H1 (cell line): ENCODE measurements at regions not wholly inside any gene's neighbourhood (a gene's known extent, or its start where the extent isn't known, plus 50 kb on each side); places are given as distances from the start of the nearest gene placed in this dataset.

Experiments
- CTCF ChIA-PET: fragments of 300-600 bp; sonication (Branson Sonifier 250); formaldehyde crosslinking; loops from one replicate; lab custom pipeline; 2021; ENCODE audit not compliant: partially characterized antibody; lab: Charles Lee
- POLR2A ChIA-PET: fragments of 300-600 bp; sonication (Branson Sonifier 250); formaldehyde crosslinking; loops from one replicate; lab custom pipeline; 2021; ENCODE audit warnings: inconsistent platforms; ENCODE audit not compliant: partially characterized antibody; lab: Charles Lee
- DNase-seq, 2 experiments: peaks; one replicate each; pipeline versions ENCODE4 v3.0.0 to v3.0.0-alpha.2; 2010 to 2022; ENCODE audit warnings: low spot score in 2 of 2, low read depth in 1 of 2, mixed read lengths in 1 of 2
- FAIRE-seq: peaks from 2 replicates; lab custom pipeline; 2011; peaks lifted over from hg19 to GRCh38; lab: Jason Lieb, UNC
- H2AFZ ChIP-seq: 2 replicates; pipeline ENCODE4 v1.8.1; 2012; ENCODE audit warnings: low read length, inconsistent platforms
- H2AK5ac ChIP-seq: 2 replicates; pipeline ENCODE4 v1.6.1; 2013; ENCODE audit warnings: low read depth, low read length
- H2BK120ac ChIP-seq: replicated peaks from 2 replicates; pipeline ENCODE3; 2013; ENCODE audit warnings: low read depth, low read length, inconsistent platforms
- H2BK12ac ChIP-seq: 2 replicates; pipeline ENCODE4 v1.6.1; 2013; ENCODE audit warnings: low read depth, low read length
- H2BK15ac ChIP-seq: 2 replicates; pipeline ENCODE4 v1.6.1; 2013; ENCODE audit warnings: low read length
- H2BK20ac ChIP-seq: 2 replicates; pipeline ENCODE4 v1.6.1; 2013; ENCODE audit warnings: low read length
- H2BK5ac ChIP-seq: 2 replicates; pipeline ENCODE4 v1.6.1; 2013; ENCODE audit warnings: low read depth, low read length
- H3K14ac ChIP-seq: 2 replicates; pipeline ENCODE4 v1.6.1; 2013; ENCODE audit warnings: inconsistent platforms; ENCODE audit not compliant: insufficient read length
- H3K18ac ChIP-seq: 2 replicates; pipeline ENCODE4 v1.6.1; 2013; ENCODE audit warnings: low read length; ENCODE audit errors: extremely low read depth
- H3K23ac ChIP-seq: 2 replicates; pipeline ENCODE4 v1.6.1; 2013; ENCODE audit warnings: inconsistent platforms; ENCODE audit not compliant: insufficient read length
- H3K23me2 ChIP-seq: 2 replicates; pipeline ENCODE4 v1.6.1; 2013; ENCODE audit warnings: low read depth, low read length
- H3K27ac ChIP-seq: 2 replicates; pipeline ENCODE4 v1.6.1; 2011; ENCODE audit warnings: low read depth, low read length, inconsistent platforms
- H3K27me3 ChIP-seq, 4 experiments: replicated peaks in 1 of 4; 1 replicate in 1 of 4; 2 replicates in 3 of 4; pipeline versions ENCODE4 v1.6.1 to v1.8.1; 2011 to 2013; ENCODE audit warnings: low read length in 3 of 4, mild to moderate bottlenecking in 3 of 4, inconsistent platforms in 2 of 4, mixed read lengths in 2 of 4, moderate library complexity in 1 of 4; ENCODE audit not compliant: control insufficient read depth in 3 of 4, insufficient read depth in 3 of 4; ENCODE audit errors: extremely low read depth in 1 of 4
- H3K36me3 ChIP-seq, 4 experiments: 2 replicates each; pipeline versions ENCODE4 v1.6.1 to v1.8.1; 2011 to 2013; ENCODE audit warnings: mild to moderate bottlenecking in 4 of 4, low read length in 3 of 4, moderate library complexity in 2 of 4, control low read depth in 1 of 4, inconsistent platforms in 1 of 4; ENCODE audit not compliant: insufficient read depth in 4 of 4, control insufficient read depth in 2 of 4
- H3K4ac ChIP-seq: replicated peaks from 2 replicates; pipeline ENCODE3; 2013; ENCODE audit warnings: low read length, low read depth, mixed read lengths, inconsistent platforms; ENCODE audit not compliant: insufficient read length
- H3K4me1 ChIP-seq, 4 experiments: replicated peaks in 1 of 4; 1 replicate in 1 of 4; 2 replicates in 3 of 4; pipeline versions ENCODE4 v1.6.1 to v1.8.1; 2011 to 2013; ENCODE audit warnings: low read length in 3 of 4, inconsistent platforms in 2 of 4, mixed read lengths in 1 of 4; ENCODE audit not compliant: insufficient read depth in 4 of 4, control insufficient read depth in 3 of 4
- H3K4me2 ChIP-seq, 2 experiments: 2 replicates each; pipeline versions ENCODE4 v1.6.1 to v1.8.1; 2011 to 2013; ENCODE audit warnings: low read depth in 2 of 2, low read length in 2 of 2, control low read depth in 1 of 2, inconsistent platforms in 1 of 2, mild to moderate bottlenecking in 1 of 2; ENCODE audit not compliant: insufficient read depth in 1 of 2
- H3K4me3 ChIP-seq, 4 experiments: fragments of 200-600, 300-600 bp in 1 of 4; sonication (generic), shearing (Covaris generic), sonication (Bioruptor Twin) in 1 of 4; 2 replicates each; pipeline versions ENCODE4 v1.5.1 to v1.8.1; 2011 to 2016; ENCODE audit warnings: low read length in 4 of 4, low read depth in 3 of 4, control low read depth in 2 of 4, inconsistent platforms in 2 of 4, mild to moderate bottlenecking in 2 of 4, mixed read lengths in 1 of 4, moderate library complexity in 1 of 4; ENCODE audit not compliant: insufficient read depth in 2 of 4; ENCODE audit errors: extremely low read depth in 1 of 4
- H3K56ac ChIP-seq: replicated peaks from 2 replicates; pipeline ENCODE3; 2013; ENCODE audit warnings: low read depth, mild to moderate bottlenecking, mixed read lengths, low read length, inconsistent platforms; ENCODE audit not compliant: insufficient read length
- H3K79me1 ChIP-seq: 2 replicates; pipeline ENCODE4 v1.6.1; 2013; ENCODE audit warnings: low read depth, low read length, control low read depth
- H3K79me2 ChIP-seq, 2 experiments: 2 replicates each; pipeline versions ENCODE4 v1.6.1 to v1.8.1; 2012 to 2013; ENCODE audit warnings: low read length in 2 of 2, mild to moderate bottlenecking in 2 of 2, inconsistent platforms in 1 of 2; ENCODE audit not compliant: insufficient read depth in 2 of 2, control insufficient read depth in 1 of 2
- H3K9ac ChIP-seq, 4 experiments: replicated peaks in 1 of 4; 1 replicate in 1 of 4; 2 replicates in 3 of 4; pipeline versions ENCODE4 v1.6.1 to v1.8.1; 2011 to 2013; ENCODE audit warnings: low read depth in 3 of 4, low read length in 3 of 4, control low read depth in 2 of 4, mild to moderate bottlenecking in 2 of 4, moderate library complexity in 2 of 4, inconsistent platforms in 1 of 4; ENCODE audit errors: extremely low read depth in 1 of 4
- H3K9me3 ChIP-seq, 2 experiments: 2 replicates each; pipeline versions ENCODE4 v1.6.1 to v1.8.1; 2012 to 2013; ENCODE audit warnings: mild to moderate bottlenecking in 2 of 2, moderate library complexity in 2 of 2, control low read depth in 1 of 2, inconsistent platforms in 1 of 2, low read depth in 1 of 2, low read length in 1 of 2, mixed read lengths in 1 of 2; ENCODE audit not compliant: insufficient read depth in 2 of 2
- H4K20me1 ChIP-seq, 2 experiments: replicated peaks in 1 of 2; 2 replicates each; pipeline versions ENCODE3 to v1.8.1; 2011 to 2013; ENCODE audit warnings: inconsistent platforms in 2 of 2, low read length in 2 of 2, mild to moderate bottlenecking in 1 of 2; ENCODE audit not compliant: insufficient read depth in 2 of 2, control insufficient read depth in 1 of 2
- H4K5ac ChIP-seq: 2 replicates; pipeline ENCODE4 v1.6.1; 2013; ENCODE audit warnings: low read length, low read depth, mixed read lengths, inconsistent platforms; ENCODE audit not compliant: insufficient read length
- H4K8ac ChIP-seq: 2 replicates; pipeline ENCODE4 v1.8.0; 2013; ENCODE audit warnings: mild to moderate bottlenecking, moderate library complexity, low read length, inconsistent platforms; ENCODE audit not compliant: insufficient read depth; ENCODE audit errors: extremely low read depth
- H4K91ac ChIP-seq: replicated peaks from 2 replicates; pipeline ENCODE3; 2013; ENCODE audit warnings: low read length, mixed read lengths, inconsistent platforms; ENCODE audit not compliant: insufficient read length
- ATF2 ChIP-seq: IDR thresholded peaks from 2 replicates; pipeline ENCODE4 v1.6.1; 2012; ENCODE audit warnings: low read length, inconsistent platforms
- ATF3 ChIP-seq: IDR thresholded peaks from 2 replicates; pipeline ENCODE4 v1.6.1; 2011; ENCODE audit warnings: low read depth, mild to moderate bottlenecking, low read length; ENCODE audit not compliant: insufficient read depth
- BRCA1 ChIP-seq: IDR thresholded peaks from 2 replicates; pipeline ENCODE4 v1.6.1; 2012; ENCODE audit warnings: low read depth, low read length, improper control_type of control experiment
- CHD2 ChIP-seq: IDR thresholded peaks from 2 replicates; pipeline ENCODE4 v1.6.1; 2012; ENCODE audit warnings: low read length, improper control_type of control experiment
- E2F6 ChIP-seq: IDR thresholded peaks from 2 replicates; pipeline ENCODE4 v1.6.1; 2012; ENCODE audit warnings: inconsistent platforms
- EGR1 ChIP-seq: IDR thresholded peaks from 2 replicates; pipeline ENCODE4 v1.6.1; 2011; ENCODE audit warnings: low read depth, low read length, borderline replicate concordance
- FOSL1 ChIP-seq: IDR thresholded peaks from 2 replicates; pipeline ENCODE4 v1.6.1; 2011; ENCODE audit warnings: mild to moderate bottlenecking, low read depth, low read length, moderate library complexity; ENCODE audit not compliant: insufficient read depth
- KDM4A ChIP-seq: IDR thresholded peaks from one replicate; pipeline ENCODE4 v1.7.1; 2012; ENCODE audit warnings: low read depth, mild to moderate bottlenecking, moderate library complexity, low read length, inconsistent platforms; ENCODE audit not compliant: severe bottlenecking
- POU5F1 ChIP-seq: IDR thresholded peaks from 2 replicates; pipeline ENCODE4 v1.6.1; 2011; ENCODE audit warnings: low read depth, mild to moderate bottlenecking, low read length, moderate library complexity
- RAD21 ChIP-seq, 2 experiments: IDR thresholded peaks in 1 of 2; conservative IDR thresholded peaks in 1 of 2; 2 replicates each; pipeline ENCODE4 v1.6.1; 2011; ENCODE audit warnings: low read depth in 2 of 2, low read length in 2 of 2, improper control_type of control experiment in 1 of 2, inconsistent platforms in 1 of 2, mild to moderate bottlenecking in 1 of 2, moderate library complexity in 1 of 2
- TAF1 ChIP-seq: IDR thresholded peaks from 2 replicates; pipeline ENCODE4 v1.6.1; 2011; ENCODE audit warnings: mild to moderate bottlenecking, low read depth, low read length
- TCF12 ChIP-seq: IDR thresholded peaks from 2 replicates; pipeline ENCODE4 v1.6.1; 2011; ENCODE audit warnings: low read depth, mild to moderate bottlenecking, low read length
- ZNF274 ChIP-seq: IDR thresholded peaks from 2 replicates; pipeline ENCODE4 v1.7.0; 2012; ENCODE audit warnings: low read length, borderline replicate concordance; ENCODE audit errors: extremely low read depth

GRCh38 chr7:91653286-91653685 is 227.2 kb downstream of the MTERF1 start:
- no peak overlapping the region for H3K27ac ChIP-seq
- H3K14ac ChIP-seq: no peak overlapping the region
- ChIA-PET CTCF (interaction anchor here (0.6 to 1.4 kb wide), 4 partner anchors 9 to 1198 kb away, joined by 3 read pairs; no protein-coding TSS in a partner anchor), POLR2A (no interaction called here)
- H3K27me3 ChIP-seq: no peaks in the 10 kb centered on the region
- no peaks in the 10 kb centered on the region for H3K79me2 ChIP-seq
- no peaks in the 10 kb centered on the region for H3K9me3 ChIP-seq
- H3K18ac ChIP-seq: no peak overlapping the region
- H3K4me1 ChIP-seq: no peaks in the 10 kb centered on the region
- H3K56ac ChIP-seq: no peak overlapping the region
- no peaks in the 10 kb centered on the region for H4K20me1 ChIP-seq
- FAIRE-seq (no peak), DNase-seq (no peak)
- no peak overlapping the region for H2BK120ac ChIP-seq
- no peak overlapping the region for H4K8ac ChIP-seq
- H2AK5ac ChIP-seq: no peak overlapping the region
- H2BK5ac ChIP-seq: no peak overlapping the region
- H4K91ac ChIP-seq: no peak overlapping the region
- H3K4ac ChIP-seq: no peak overlapping the region
- H3K23me2 ChIP-seq: no peaks in the 10 kb centered on the region
- no peak overlapping the region for H3K4me3 ChIP-seq
- no peak overlapping the region for H2AFZ ChIP-seq
- H2BK15ac ChIP-seq: no peak overlapping the region
- H3K79me1 ChIP-seq: no peaks in the 10 kb centered on the region
- no peak overlapping the region for H4K5ac ChIP-seq
- no peaks in the 10 kb centered on the region for H3K36me3 ChIP-seq
- H3K4me2 ChIP-seq: no peak overlapping the region
- no peak overlapping the region for H3K23ac ChIP-seq
- no peak overlapping the region for H2BK12ac ChIP-seq
- no peak overlapping the region for H3K9ac ChIP-seq
- no peak overlapping the region for H2BK20ac ChIP-seq
- no peak for TF ChIP-seq ATF2
- TF ChIP-seq TCF12: no peak
- TF ChIP-seq RAD21 (IDR thresholded peaks at IDR 0.05 in 1 of 2, conservative IDR thresholded peaks at IDR 0.05 in 1 of 2; ENCODE audit: low read depth in 2 of 2, low read length in 2 of 2): no peak
- no peak for TF ChIP-seq CHD2
- no peak for TF ChIP-seq FOSL1
- TF ChIP-seq KDM4A: no peak
- no peak for TF ChIP-seq EGR1
- TF ChIP-seq E2F6: no peak
- TF ChIP-seq TAF1: no peak
- no peak for TF ChIP-seq BRCA1
- no peak for TF ChIP-seq ATF3
- TF ChIP-seq ZNF274: no peak
- TF ChIP-seq POU5F1: no peak
